Peyer's patch (tissue), 4 donors: ENCODE measurements at regions not wholly inside any gene's neighbourhood (a gene's known extent, or its start where the extent isn't known, plus 50 kb on each side); places are given as distances from the start of the nearest gene placed in this dataset.

Experiments used
- CTCF ChIP-seq, 6 experiments: fragments of 450-650 bp in 4 of 6; fragments of 200-600 bp in 2 of 6; sonication (generic) in 1 of 6; IDR thresholded peaks; one replicate each; pipeline ENCODE4 v1.5.1; 2017 to 2019; ENCODE audit warnings: antibody characterized with exemption in 6 of 6, mild to moderate bottlenecking in 3 of 6, moderate library complexity in 1 of 6
- POLR2A ChIP-seq, 2 donors: fragments of 450-650 bp; IDR thresholded peaks; one replicate each; pipeline ENCODE4 v1.5.1; 2017; ENCODE audit warnings: antibody characterized with exemption in 2 of 2, mild to moderate bottlenecking in 2 of 2, moderate library complexity in 2 of 2

GRCh38 chr1:232754930-232755329, 50.3 kb upstream of the MAP10 start:
- TF ChIP-seq POLR2A (IDR thresholded peaks at IDR 0.05): no peak
- no peak for TF ChIP-seq CTCF (IDR thresholded peaks at IDR 0.05)
